ENCODE measurements at regions not wholly inside any gene's neighbourhood (a gene's known extent, or its start where the extent isn't known, plus 50 kb on each side); places are given as distances from the start of the nearest gene placed in this dataset.

- DNase-seq = no peak
Measured at GRCh38 chr6:14729129-14729871, 516.6 kb upstream of the JARID2 start.

GRCh38 chr6:14730654-14731053 lies 515.2 kb upstream of the JARID2 start:
- DNase-seq = no peak

- DNase-seq = no peak
Measured at GRCh38 chr6:14731611-14732010, 514.3 kb upstream of the JARID2 start.

- DNase-seq = no peak
Measured at GRCh38 chr6:14732226-14732843, 513.5 kb upstream of the JARID2 start.

GRCh38 chr6:14732844-14733757 lies 512.8 kb upstream of the JARID2 start:
- no peak for DNase-seq

- no peak for DNase-seq
Measured at GRCh38 chr6:14734052-14734415, 511.8 kb upstream of the JARID2 start.

GRCh38 chr6:14734416-14735340 lies 511.2 kb upstream of the JARID2 start:
- DNase-seq = no peak

GRCh38 chr6:14735956-14736486 lies 509.8 kb upstream of the JARID2 start:
- no peak for DNase-seq

- DNase-seq = no peak
Measured at GRCh38 chr6:14736554-14736953, 509.3 kb upstream of the JARID2 start.

GRCh38 chr6:14738497-14738896 lies 507.4 kb upstream of the JARID2 start:
- DNase-seq = no peak

GRCh38 chr6:14738933-14739332 lies 506.9 kb upstream of the JARID2 start:
- DNase-seq = no peak

- DNase-seq = no peak
Measured at GRCh38 chr6:14739827-14740226, 506.0 kb upstream of the JARID2 start.

- DNase-seq = no peak
Measured at GRCh38 chr6:14742171-14742570, 503.7 kb upstream of the JARID2 start.

GRCh38 chr6:14742680-14743079 lies 503.2 kb upstream of the JARID2 start:
- DNase-seq = no peak

GRCh38 chr6:14743144-14743473 lies 502.8 kb upstream of the JARID2 start:
- DNase-seq = no peak

- no peak for DNase-seq
Measured at GRCh38 chr6:14743474-14744211, 502.2 kb upstream of the JARID2 start.

GRCh38 chr6:14744212-14744556 lies 501.7 kb upstream of the JARID2 start:
- no peak for DNase-seq

GRCh38 chr6:14746139-14746837 lies 499.6 kb upstream of the JARID2 start:
- DNase-seq = no peak

- DNase-seq = no peak
Measured at GRCh38 chr6:14747881-14748520, 497.9 kb upstream of the JARID2 start.

- no peak for DNase-seq
Measured at GRCh38 chr6:14748679-14749078, 497.2 kb upstream of the JARID2 start.
